Esophagus squamous epithelium (tissue), 5 donors: ENCODE measurements at regions not wholly inside any gene's neighbourhood (a gene's known extent, or its start where the extent isn't known, plus 50 kb on each side); places are given as distances from the start of the nearest gene placed in this dataset.

Experiments
- DNase-seq: peaks from one replicate; lab custom pipeline; 2025; lab: John Stamatoyannopoulos, UW
- H3K27ac ChIP-seq, 4 donors: fragments of 200-600 bp; sonication (generic); one replicate each; pipeline ENCODE4 v1.5.1; 2016 to 2019; ENCODE audit warnings: mild to moderate bottlenecking in 1 of 4
- H3K27me3 ChIP-seq, 4 donors: fragments of 200-600 bp; sonication (generic); 1 replicate in 3 of 4; 2 replicates in 1 of 4; pipeline versions ENCODE4 v1.5.1 to v1.6.0; 2017 to 2021; ENCODE audit warnings: antibody characterized with exemption in 1 of 4
- H3K36me3 ChIP-seq, 3 donors: fragments of 200-600 bp; sonication (generic); one replicate each; pipeline ENCODE4 v1.5.1; 2016 to 2019
- H3K4me1 ChIP-seq, 3 donors: fragments of 200-600 bp; sonication (generic); one replicate each; pipeline ENCODE4 v1.5.1; 2017 to 2019
- H3K4me3 ChIP-seq, 4 donors: fragments of 200-600 bp; sonication (generic); 1 replicate in 3 of 4; 2 replicates in 1 of 4; pipeline ENCODE4 v1.5.1; 2016 to 2019; ENCODE audit warnings: mild to moderate bottlenecking in 2 of 4, moderate library complexity in 1 of 4
- H3K9me3 ChIP-seq, 3 donors: fragments of 200-600 bp; sonication (generic); one replicate each; pipeline ENCODE4 v1.5.1; 2016 to 2019
- POLR2A ChIP-seq, 4 donors: fragments of 450-650 bp; IDR thresholded peaks; one replicate each; pipeline ENCODE4 v1.6.1; 2017; ENCODE audit warnings: antibody characterized with exemption in 4 of 4, mild to moderate bottlenecking in 4 of 4, moderate library complexity in 3 of 4
- WGBS, 2 donors: methylation state at CpG; one replicate each; pipeline ENCODE4 v1.1.5; 2018; 5-methylcytosine and 5-hydroxymethylcytosine counted together
- intact Hi-C: fragments of 100-400 bp; cut with DNase I; formaldehyde crosslinking; loops from one replicate; pipeline ENCODE4 v1.15.0; 2022
- small RNA-seq, 4 donors: library from RNA; depleted of rRNA; stranded (forward); fragments of <200 nt; gene quantifications; one replicate each; pipeline ENCODE3, GENCODE V24; 2016
- TF ChIP-seq, protein P1 (sequence below), 6 experiments: fragments of 450-650 bp in 4 of 6; fragments of 200-600 bp in 2 of 6; sonication (generic) in 2 of 6; IDR thresholded peaks; one replicate each; pipeline ENCODE4 v1.5.1; 2016 to 2019; ENCODE audit warnings: antibody characterized with exemption in 6 of 6, mild to moderate bottlenecking in 4 of 6, moderate library complexity in 4 of 6
- donor health status: DM: yes; HTN: yes; CAD: no.

DNA sequence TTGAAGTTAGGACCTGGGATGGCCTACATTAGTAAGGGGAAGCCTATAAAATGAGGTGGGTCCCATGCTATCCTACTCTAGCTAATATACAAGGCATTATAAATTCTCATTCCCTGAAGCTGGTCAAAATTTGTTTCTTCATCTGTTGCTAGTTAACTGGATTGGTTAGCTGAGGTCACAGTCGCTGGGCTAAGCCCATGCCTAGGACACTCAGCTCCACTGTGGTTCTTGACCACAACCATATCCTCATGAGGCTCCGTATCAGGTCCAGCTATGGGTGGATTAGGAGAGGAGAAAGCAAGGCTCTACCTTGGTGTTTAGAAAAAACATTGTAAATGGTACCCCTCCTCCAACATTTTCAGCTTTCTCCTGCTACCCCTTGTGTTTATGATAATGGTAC is 52.8 kb upstream of the RAI14 start:
- no peak for TF ChIP-seq POLR2A (IDR thresholded peaks at IDR 0.05)
- TF ChIP-seq, protein P1, sequence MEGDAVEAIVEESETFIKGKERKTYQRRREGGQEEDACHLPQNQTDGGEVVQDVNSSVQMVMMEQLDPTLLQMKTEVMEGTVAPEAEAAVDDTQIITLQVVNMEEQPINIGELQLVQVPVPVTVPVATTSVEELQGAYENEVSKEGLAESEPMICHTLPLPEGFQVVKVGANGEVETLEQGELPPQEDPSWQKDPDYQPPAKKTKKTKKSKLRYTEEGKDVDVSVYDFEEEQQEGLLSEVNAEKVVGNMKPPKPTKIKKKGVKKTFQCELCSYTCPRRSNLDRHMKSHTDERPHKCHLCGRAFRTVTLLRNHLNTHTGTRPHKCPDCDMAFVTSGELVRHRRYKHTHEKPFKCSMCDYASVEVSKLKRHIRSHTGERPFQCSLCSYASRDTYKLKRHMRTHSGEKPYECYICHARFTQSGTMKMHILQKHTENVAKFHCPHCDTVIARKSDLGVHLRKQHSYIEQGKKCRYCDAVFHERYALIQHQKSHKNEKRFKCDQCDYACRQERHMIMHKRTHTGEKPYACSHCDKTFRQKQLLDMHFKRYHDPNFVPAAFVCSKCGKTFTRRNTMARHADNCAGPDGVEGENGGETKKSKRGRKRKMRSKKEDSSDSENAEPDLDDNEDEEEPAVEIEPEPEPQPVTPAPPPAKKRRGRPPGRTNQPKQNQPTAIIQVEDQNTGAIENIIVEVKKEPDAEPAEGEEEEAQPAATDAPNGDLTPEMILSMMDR (IDR thresholded peaks at IDR 0.05): no peak
- intact Hi-C loops: no loop called here
- WGBS, 2 donors: 90 to 100% methylated on average over 1 to 2 of the region's 2 CpGs

DNA sequence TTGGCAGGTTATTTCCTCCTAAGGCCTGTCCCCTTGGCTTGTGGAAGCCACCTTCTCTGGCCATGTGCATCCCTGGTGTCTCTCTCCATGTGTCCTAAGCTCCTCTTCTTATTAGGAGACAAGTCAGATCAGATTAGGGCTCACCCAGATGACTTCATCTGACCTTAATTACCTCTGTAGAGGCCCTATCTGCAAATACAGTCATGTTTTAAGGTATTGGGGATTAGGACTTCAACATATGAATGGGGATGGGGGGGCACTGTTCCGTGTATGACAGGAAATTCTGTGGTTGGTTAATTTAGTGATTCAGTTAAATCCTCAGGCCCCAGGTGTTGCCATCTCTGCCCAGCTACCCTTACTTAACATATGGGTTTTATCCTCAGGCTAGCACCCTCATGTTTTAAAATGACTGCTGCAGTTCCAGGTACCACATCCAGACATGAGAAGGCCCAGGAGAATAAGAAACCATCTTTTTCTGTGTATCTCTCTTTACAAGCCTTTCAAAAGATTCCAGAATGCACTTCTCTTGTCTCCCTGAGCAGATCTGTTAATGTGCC is 51.9 kb upstream of the RAI14 start:
- H3K9me3 ChIP-seq: no peaks in the 10 kb centered on the region
- no peak for DNase-seq
- H3K4me1 ChIP-seq: peaks cover 0 to 12% (median 0%) of the 10 kb centered on the region in 3 donors
- H3K36me3 ChIP-seq: no peaks in the 10 kb centered on the region
- WGBS, 2 donors: 11 to 42% methylated on average over 1 of the region's 1 CpG
- intact Hi-C loops: no loop called here
- no peak overlapping the region for H3K4me3 ChIP-seq
- no peaks in the 10 kb centered on the region for H3K27me3 ChIP-seq
- no peak overlapping the region for H3K27ac ChIP-seq
- TF ChIP-seq POLR2A (IDR thresholded peaks at IDR 0.05): no peak
- TF ChIP-seq, protein P1 (IDR thresholded peaks at IDR 0.05): no peak

More for the DNA sequence above, 52.8 kb upstream of the RAI14 start:
- Histone ChIP-seq H3K4me3 (no peak overlapping the region), H3K36me3 (no peaks in the 10 kb centered on the region), H3K27me3 (no peaks in the 10 kb centered on the region), H3K4me1 (peaks cover 0 to 12% (median 3%) of the 10 kb centered on the region in 3 donors), H3K27ac (no peak overlapping the region), H3K9me3 (no peaks in the 10 kb centered on the region)
- DNase-seq: no peak

DNA sequence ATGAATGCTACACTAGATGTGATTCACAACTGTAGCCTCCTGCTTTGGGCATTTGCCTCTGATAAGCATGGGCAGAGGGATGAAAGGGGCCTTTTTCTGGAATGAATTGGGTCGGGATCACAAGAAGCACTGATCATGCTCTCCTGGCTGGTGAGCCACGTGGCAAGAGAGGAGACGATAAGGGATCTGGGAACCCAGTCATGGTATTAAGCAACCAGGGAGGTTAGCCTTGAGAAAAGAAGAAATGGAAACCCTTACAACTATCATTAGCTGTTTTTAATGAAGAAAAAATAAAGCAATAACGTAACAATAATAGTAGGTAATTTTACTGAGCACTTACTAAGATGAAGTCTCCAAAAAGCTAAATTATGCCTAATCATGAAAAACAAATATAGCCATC is 50.0 kb upstream of the RAI14 start:
- Histone ChIP-seq H3K9me3 (no peaks in the 10 kb centered on the region), H3K4me3 (no peak overlapping the region), H3K27me3 (no peaks in the 10 kb centered on the region), H3K27ac (no peak overlapping the region), H3K4me1 (peaks cover 0 to 17% (median 0%) of the 10 kb centered on the region in 3 donors), H3K36me3 (no peaks in the 10 kb centered on the region)
- no peak for DNase-seq
- intact Hi-C loops: no loop called here
- no peak for TF ChIP-seq POLR2A (IDR thresholded peaks at IDR 0.05)
- TF ChIP-seq, protein P1 (IDR thresholded peaks at IDR 0.05): no peak
- WGBS, 2 donors: 77 to 93% methylated on average over 4 of the region's 4 CpGs

Small RNA genes lying in the stretch of these regions (small RNA-seq; reads per million reads assigned to genes)
- gene AC139792.3: 0 reads per million in 4 donors
